Transverse colon (tissue), 3 donors: ENCODE measurements at regions not wholly inside any gene's neighbourhood (a gene's known extent, or its start where the extent isn't known, plus 50 kb on each side); places are given as distances from the start of the nearest gene placed in this dataset.

ENCODE experiments used
- CTCF ChIP-seq, 5 experiments: fragments of 200-600 bp in 3 of 5; fragments of 450-650 bp in 2 of 5; sonication (generic) in 3 of 5; IDR thresholded peaks; 1 replicate in 2 of 5; 2 replicates in 3 of 5; pipeline ENCODE4 v1.5.1; 2016 to 2017; ENCODE audit warnings: antibody characterized with exemption in 5 of 5, inconsistent platforms in 3 of 5, mild to moderate bottlenecking in 2 of 5, moderate library complexity in 1 of 5
- EP300 ChIP-seq: sonication (generic); formaldehyde crosslinking; IDR thresholded peaks from one replicate; pipeline ENCODE4 v1.6.1; 2017; ENCODE audit warnings: antibody characterized with exemption, low read depth

DNA sequence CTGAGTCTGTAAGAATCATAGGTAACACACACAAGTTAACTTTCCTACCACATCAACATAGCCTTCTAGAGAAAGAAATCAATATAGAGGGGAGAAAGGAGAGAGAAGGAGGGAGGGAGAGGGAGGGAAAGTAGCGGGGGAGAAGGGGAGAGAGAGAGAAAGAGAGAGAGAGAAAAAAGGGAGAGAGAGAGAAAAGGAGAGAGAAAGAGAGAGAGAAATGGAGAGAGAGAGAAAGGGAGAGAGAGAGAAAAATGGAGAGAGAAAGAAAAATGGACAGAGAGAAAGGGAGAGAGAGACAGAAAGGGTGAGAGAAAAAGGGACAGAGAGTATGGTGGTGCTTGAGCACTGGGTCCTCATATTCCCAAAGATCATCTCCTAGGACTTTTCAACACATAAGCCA, 591.7 kb downstream of the ZEB2 start:
- TF ChIP-seq CTCF (IDR thresholded peaks at IDR 0.05) (no peak), EP300 (no peak)
